LoVo (cell line): ENCODE measurements at regions not wholly inside any gene's neighbourhood (a gene's known extent, or its start where the extent isn't known, plus 50 kb on each side); places are given as distances from the start of the nearest gene placed in this dataset.
A peak's percentile ranks its signal among the peaks of the same experiment; 100 is the strongest.
"Not testable (repeated sequence)": the region's sequence is repeated elsewhere in the genome, so short reads cannot be mapped to it uniquely, and the experiment has no call there.

Experiments used
- DNase-seq: peaks from one replicate; pipeline ENCODE4 v3.0.0-alpha.2; 2016; ENCODE audit warnings: low spot score

- DNase-seq: no peak
These were observed 128.0 kb downstream of the TENT5A start for GRCh38 chr6:81624453-81624852.

- no peak for DNase-seq
These were observed 129.2 kb downstream of the TENT5A start for GRCh38 chr6:81623106-81623759.

- no peak for DNase-seq
These were observed 130.6 kb downstream of the TENT5A start for GRCh38 chr6:81621816-81622395.

- peak; percentile 31 for DNase-seq
These were observed 138.2 kb downstream of the TENT5A start for GRCh38 chr6:81614292-81614691.

- DNase-seq: peak; percentile 5
These were observed 138.9 kb downstream of the TENT5A start for GRCh38 chr6:81613606-81614005.

- DNase-seq: no peak
These were observed 140.3 kb downstream of the TENT5A start for GRCh38 chr6:81612136-81612535.

GRCh38 chr6:81609736-81610135 is 142.7 kb downstream of the TENT5A start:
- DNase-seq: no peak

- DNase-seq: no peak
These were observed 143.7 kb downstream of the TENT5A start for GRCh38 chr6:81608776-81609175.

GRCh38 chr6:81606965-81607381 is 145.5 kb downstream of the TENT5A start:
- no peak for DNase-seq

- DNase-seq: no peak
These were observed 147.0 kb downstream of the TENT5A start for GRCh38 chr6:81605526-81605925.

GRCh38 chr6:81601918-81602317 is 150.6 kb downstream of the TENT5A start:
- DNase-seq: no peak

GRCh38 chr6:81600488-81600887 is 152.0 kb downstream of the TENT5A start:
- DNase-seq: not testable (repeated sequence)

GRCh38 chr6:81594501-81594900 is 158.0 kb downstream of the TENT5A start:
- no peak for DNase-seq

- no peak for DNase-seq
These were observed 162.2 kb downstream of the TENT5A start for GRCh38 chr6:81590314-81590691.

- no peak for DNase-seq
These were observed 162.8 kb downstream of the TENT5A start for GRCh38 chr6:81589465-81590313.

GRCh38 chr6:81585686-81586085 is 166.8 kb downstream of the TENT5A start:
- DNase-seq: not testable (repeated sequence)

- not testable (repeated sequence) for DNase-seq
These were observed 168.3 kb downstream of the TENT5A start for GRCh38 chr6:81584156-81584555.

GRCh38 chr6:81575442-81575841 is 177.0 kb downstream of the TENT5A start:
- DNase-seq: no peak

GRCh38 chr6:81572020-81572419 is 180.5 kb downstream of the TENT5A start:
- no peak for DNase-seq

- DNase-seq: no peak
These were observed 181.8 kb downstream of the TENT5A start for GRCh38 chr6:81570681-81571080.

- DNase-seq: no peak
These were observed 183.5 kb downstream of the TENT5A start for GRCh38 chr6:81568973-81569372.

GRCh38 chr6:81565071-81565470 is 187.4 kb downstream of the TENT5A start:
- DNase-seq: no peak

GRCh38 chr6:81564470-81565068 is 187.9 kb downstream of the TENT5A start:
- DNase-seq: no peak
